Adrenal gland (tissue), 5 donors: ENCODE measurements at regions not wholly inside any gene's neighbourhood (a gene's known extent, or its start where the extent isn't known, plus 50 kb on each side); places are given as distances from the start of the nearest gene placed in this dataset.

ENCODE experiments used
- CTCF ChIP-seq, 6 experiments: fragments of 450-650 bp in 4 of 6; fragments of 200-600 bp in 2 of 6; sonication (generic) in 1 of 6; IDR thresholded peaks; 1 replicate in 5 of 6; 2 replicates in 1 of 6; pipeline versions ENCODE4 v1.5.1 to v1.8.0; 2016 to 2021; ENCODE audit warnings: antibody characterized with exemption in 6 of 6, mild to moderate bottlenecking in 2 of 6, moderate library complexity in 1 of 6
- POLR2A ChIP-seq, 2 donors: fragments of 450-650 bp; IDR thresholded peaks; one replicate each; pipeline ENCODE4 v1.6.1; 2017; ENCODE audit warnings: antibody characterized with exemption in 2 of 2, mild to moderate bottlenecking in 2 of 2, moderate library complexity in 1 of 2
- donor health status: DM: no; HTN: no; CAD: no.

DNA sequence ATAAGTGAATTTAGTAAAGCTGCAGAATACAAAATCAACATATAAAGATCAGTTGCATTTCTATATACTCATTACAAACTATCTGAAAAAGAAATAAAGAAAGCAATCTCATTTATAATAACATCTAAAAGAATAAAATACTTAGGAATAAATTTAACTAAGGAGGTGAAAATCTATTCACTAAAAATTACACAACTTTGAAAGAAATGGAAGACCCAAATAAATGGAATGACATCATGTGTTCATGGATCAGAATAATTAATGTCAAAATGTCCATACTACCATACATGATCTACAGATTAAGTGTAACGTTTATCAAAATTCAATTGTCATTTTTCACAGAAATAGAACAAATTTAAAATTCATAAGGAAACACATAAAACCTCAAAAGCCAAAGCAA is 194.9 kb downstream of the TINAG start:
- TF ChIP-seq CTCF (IDR thresholded peaks at IDR 0.05) (no peak), POLR2A (IDR thresholded peaks at IDR 0.05) (no peak)
